K562 (cell line): ENCODE measurements at regions not wholly inside any gene's neighbourhood (a gene's known extent, or its start where the extent isn't known, plus 50 kb on each side); places are given as distances from the start of the nearest gene placed in this dataset.

Experiments
- ATAC-seq: fragments of 200-7000 bp; cut with Tn5 transposase; 3 replicates; pipeline ENCODE4 v1.9.1; 2020; ENCODE audit warnings: moderate library complexity
- BruUV-seq: library from RNA; stranded (reverse); fragments of 400-500 nt; replicated peaks from 2 replicates; lab custom pipeline; 2021; lab: Mats Ljungman, UMichigan
- CTCF ChIA-PET: fragments of 300-600 bp; formaldehyde crosslinking; extraction: SDS; loops from one replicate; lab custom pipeline; 2021; ENCODE audit warnings: low intra/inter-chr PET ratio; lab: Yijun Ruan, JAX
- POLR2A ChIA-PET: fragments of 300-600, 350-650 bp; sonication (Branson Sonifier 250); formaldehyde crosslinking; extraction: SDS; loops from one replicate; lab custom pipeline; 2021; ENCODE audit warnings: antibody characterized with exemption, inconsistent platforms; lab: Yijun Ruan, JAX
- DNase-seq, 4 experiments: peaks; one replicate each; pipeline versions ENCODE4 v3.0.0 to v3.0.0-alpha.2; 2011 to 2018; ENCODE audit warnings: low spot score in 3 of 4, mixed read lengths in 3 of 4; ENCODE audit errors: extremely low read depth in 1 of 4
- FAIRE-seq: peaks from 2 replicates; lab custom pipeline; 2011; peaks lifted over from hg19 to GRCh38; lab: Jason Lieb, UNC
- H2AFZ ChIP-seq: 2 replicates; pipeline ENCODE4 v1.6.0; 2011; ENCODE audit warnings: low read depth, low read length, control low read depth, inconsistent platforms
- H3K27ac ChIP-seq: fragments of 200-600 bp; 3 replicates; pipeline ENCODE4 v1.8.0; 2011; ENCODE audit warnings: low read depth, mild to moderate bottlenecking, control low read depth, inconsistent platforms, low read length, moderate library complexity, mixed read lengths; ENCODE audit errors: extremely low read depth
- H3K27me3 ChIP-seq, 2 experiments: fragments of 300-600 bp in 1 of 2; 2 replicates in 1 of 2; 3 replicates in 1 of 2; pipeline versions ENCODE4 v1.6.0 to v1.8.0; 2011; ENCODE audit warnings: inconsistent platforms in 2 of 2, low read length in 2 of 2, mild to moderate bottlenecking in 1 of 2, mixed read lengths in 1 of 2, moderate library complexity in 1 of 2; ENCODE audit not compliant: control insufficient read depth in 2 of 2, insufficient read depth in 2 of 2
- H3K36me3 ChIP-seq: fragments of 300-600 bp; 3 replicates; pipeline ENCODE4 v1.8.0; 2011; ENCODE audit warnings: mild to moderate bottlenecking, low read length, inconsistent platforms; ENCODE audit not compliant: control insufficient read depth, insufficient read depth
- H3K4me1 ChIP-seq, 2 experiments: fragments of 200-600 bp in 1 of 2; replicated peaks in 1 of 2; 2 replicates in 1 of 2; 3 replicates in 1 of 2; pipeline versions ENCODE4 v1.5.1 to v1.8.0; 2011; ENCODE audit warnings: inconsistent platforms in 2 of 2, low read length in 2 of 2, mild to moderate bottlenecking in 1 of 2, mixed read lengths in 1 of 2, moderate library complexity in 1 of 2; ENCODE audit not compliant: control insufficient read depth in 2 of 2, insufficient read depth in 2 of 2
- H3K4me2 ChIP-seq: 2 replicates; pipeline ENCODE4 v1.6.1; 2011; ENCODE audit warnings: low read length, control low read depth, inconsistent platforms, mixed read lengths; ENCODE audit not compliant: insufficient read depth
- H3K4me3 ChIP-seq: fragments of 200-600 bp; sonication (generic), shearing (Covaris generic); 2 replicates; pipeline ENCODE4 v1.5.1; 2016; ENCODE audit warnings: control low read depth, inconsistent platforms
- H3K79me2 ChIP-seq: fragments of 200-600 bp; 3 replicates; pipeline ENCODE4 v1.8.0; 2011; ENCODE audit warnings: low read length, inconsistent platforms; ENCODE audit not compliant: control insufficient read depth, insufficient read depth
- H3K9ac ChIP-seq, 2 experiments: 2 replicates each; pipeline versions ENCODE4 v1.6.0 to v1.6.1; 2011; ENCODE audit warnings: low read depth in 2 of 2, low read length in 2 of 2, control low read depth in 1 of 2, inconsistent platforms in 1 of 2, mild to moderate bottlenecking in 1 of 2, mixed read lengths in 1 of 2; ENCODE audit not compliant: insufficient read depth in 1 of 2
- H3K9me1 ChIP-seq: one replicate; pipeline ENCODE4 v1.6.0; 2011; ENCODE audit warnings: inconsistent platforms, mild to moderate bottlenecking, low read length, moderate library complexity; ENCODE audit not compliant: control insufficient read depth, insufficient read depth
- H3K9me3 ChIP-seq: replicated peaks from 2 replicates; pipeline ENCODE4 v1.5.1; 2011; ENCODE audit warnings: low read depth, low read length, inconsistent platforms; ENCODE audit not compliant: control insufficient read depth, insufficient read depth
- H4K20me1 ChIP-seq: replicated peaks from 2 replicates; pipeline ENCODE4 v1.6.1; 2011; ENCODE audit warnings: low read length, inconsistent platforms, mixed read lengths; ENCODE audit not compliant: control insufficient read depth, insufficient read depth
- DACH1 ChIP-seq: fragments of 450-650 bp; IDR thresholded peaks from 2 replicates; pipeline ENCODE4 v1.6.1; 2018; ENCODE audit not compliant: partially characterized antibody
- IRF2 ChIP-seq: sonication (generic); formaldehyde crosslinking; IDR thresholded peaks from 2 replicates; pipeline ENCODE4 v1.8.1; 2022; ENCODE audit warnings: mild to moderate bottlenecking, missing genetic modification reagents
- KDM1A ChIP-seq, 2 experiments: fragments of 450-650 bp; IDR thresholded peaks; 2 replicates each; pipeline ENCODE4 v1.6.1; 2016; ENCODE audit warnings: mild to moderate bottlenecking in 2 of 2
- KDM5B ChIP-seq: fragments of 200-600 bp; sonication (generic); IDR thresholded peaks from 2 replicates; pipeline ENCODE4 v1.6.1; 2012; ENCODE audit warnings: low read depth, mild to moderate bottlenecking, moderate library complexity, low read length, control low read depth, inconsistent platforms; ENCODE audit not compliant: insufficient replicate concordance
- MYBL2 ChIP-seq, 2 experiments: fragments of 450-650 bp in 1 of 2; sonication (generic) in 1 of 2; formaldehyde crosslinking in 1 of 2; IDR thresholded peaks; 2 replicates each; pipeline versions ENCODE4 v1.6.1 to v1.8.1; 2017 to 2022; ENCODE audit warnings: borderline replicate concordance in 1 of 2, inconsistent platforms in 1 of 2, low read depth in 1 of 2, mild to moderate bottlenecking in 1 of 2, missing genetic modification reagents in 1 of 2, moderate library complexity in 1 of 2
- NFE2 ChIP-seq: IDR thresholded peaks from 2 replicates; pipeline ENCODE4 v1.6.1; 2014; ENCODE audit warnings: antibody characterized with exemption, low read depth
- NFRKB ChIP-seq: fragments of 450-650 bp; IDR thresholded peaks from 2 replicates; pipeline ENCODE4 v1.6.1; 2016; ENCODE audit warnings: low read depth
- POLR2A ChIP-seq: fragments of 450-650 bp; conservative IDR thresholded peaks from 2 replicates; pipeline ENCODE4 v1.6.1; 2016
- PURB ChIP-seq: sonication (generic); formaldehyde crosslinking; IDR thresholded peaks from 2 replicates; pipeline ENCODE4 v1.9.0; 2021; ENCODE audit warnings: low read depth, mild to moderate bottlenecking, missing genetic modification reagents
- SNIP1 ChIP-seq: fragments of 450-650 bp; IDR thresholded peaks from 2 replicates; pipeline ENCODE4 v1.7.1; 2017; ENCODE audit warnings: low read depth, mild to moderate bottlenecking
- YY1 ChIP-seq, 3 experiments: IDR thresholded peaks; 2 replicates each; pipeline ENCODE4 v1.6.1; 2011; ENCODE audit warnings: low read length in 2 of 3, mild to moderate bottlenecking in 2 of 3, moderate library complexity in 2 of 3, borderline replicate concordance in 1 of 3, control low read depth in 1 of 3, low read depth in 1 of 3; ENCODE audit not compliant: insufficient read depth in 3 of 3, insufficient replicate concordance in 2 of 3, control insufficient read depth in 1 of 3, insufficient read length in 1 of 3; ENCODE audit errors: extremely low read depth in 1 of 3
- ZNF24 ChIP-seq: fragments of 450-650 bp; IDR thresholded peaks from 2 replicates; pipeline ENCODE4 v1.6.1; 2016
- WGBS: fragments of 100-300 bp; shearing (Covaris generic); methylation state at CpG from one replicate; pipeline ENCODE4 v1.1.6; 2016; ENCODE audit warnings: low coverage, mixed read lengths; ENCODE audit not compliant: insufficient coverage; ENCODE audit errors: missing lambda C conversion rate; 5-methylcytosine and 5-hydroxymethylcytosine counted together
- in situ Hi-C: fragments of 300-500 bp; cut with MboI; formaldehyde crosslinking; loops from 4 replicates; pipeline ENCODE4 v1.15.0; 2018; ENCODE audit warnings: inconsistent platforms, mixed read lengths
- intact Hi-C: fragments of 100-400 bp; cut with micrococcal nuclease; formaldehyde crosslinking; loops from 2 replicates; pipeline ENCODE4 v1.14.2; 2022
- TF ChIP-seq, protein P1 (sequence below): fragments of 450-650 bp; IDR thresholded peaks from 2 replicates; pipeline ENCODE4 v1.6.1; 2016

DNA sequence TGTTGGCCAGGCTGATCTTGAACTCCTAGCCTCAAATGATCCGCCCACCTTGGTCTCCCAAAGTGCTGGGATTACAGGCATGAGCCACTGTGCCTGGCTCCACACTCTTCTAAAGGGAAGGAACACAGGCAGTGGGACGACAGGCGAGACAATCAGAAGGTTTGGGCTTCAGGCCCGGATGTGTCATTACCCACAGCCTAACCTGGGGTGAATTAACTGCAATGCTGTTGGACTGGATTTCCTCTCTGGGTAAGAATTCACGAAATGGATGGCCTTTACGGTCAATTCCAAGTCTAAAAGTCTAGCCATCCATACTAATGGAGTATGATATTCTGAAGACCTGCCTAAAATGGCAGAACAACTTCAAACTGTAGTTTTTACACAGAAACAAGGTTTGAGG, 83.7 kb upstream of the CCDC28A start:
- no peaks in the 10 kb centered on the region for H3K79me2 ChIP-seq
- ATAC-seq (no peak), FAIRE-seq (no peak), DNase-seq (no peak)
- no peak overlapping the region for H3K4me3 ChIP-seq
- H3K9me1 ChIP-seq: no peaks in the 10 kb centered on the region
- peaks cover 0 to 17% of the 10 kb centered on the region in 2 experiments; a peak in 2 of 5 replicates for H3K4me1 ChIP-seq
- peaks cover 22 to 46% of the 10 kb centered on the region in 2 experiments for H3K27me3 ChIP-seq
- peaks cover 6% of the 10 kb centered on the region; the same call in 1 of the 2 replicates for H4K20me1 ChIP-seq
- H3K27ac ChIP-seq: no peak overlapping the region
- in situ Hi-C loops: no loop called here
- WGBS: 2% methylated on average over 6 of the region's 6 CpGs
- H2AFZ ChIP-seq: no peak overlapping the region
- intact Hi-C loops: loop anchor here (5.0 kb wide), 1 partner anchor 77 kb away; no protein-coding TSS in a partner anchor
- H3K36me3 ChIP-seq: no peaks in the 10 kb centered on the region
- no peak overlapping the region for H3K9ac ChIP-seq
- H3K4me2 ChIP-seq: no peak overlapping the region
- TF ChIP-seq MYBL2 (IDR thresholded peaks at IDR 0.05; ENCODE audit: low read depth) (no peak), MYBL2 (CRISPR knock-in tag; IDR thresholded peaks at IDR 0.05; ENCODE audit: borderline replicate concordance) (no peak), KDM1A (IDR thresholded peaks at IDR 0.05) (no peak), POLR2A (no peak), PURB (CRISPR knock-in tag) (no peak), SNIP1 (no peak), NFE2 (no peak), NFRKB (no peak), YY1 (IDR thresholded peaks at IDR 0.05; ENCODE audit: borderline replicate concordance in 1 of 3, control insufficient read depth in 1 of 3, extremely low read depth in 1 of 3, insufficient read depth in 3 of 3, insufficient read length in 1 of 3, insufficient replicate concordance in 2 of 3, low read depth in 1 of 3, low read length in 2 of 3) (no peak), IRF2 (CRISPR knock-in tag) (no peak), DACH1 (no peak), ZNF24 (no peak), KDM5B (no peak)
- TF ChIP-seq, protein P1, sequence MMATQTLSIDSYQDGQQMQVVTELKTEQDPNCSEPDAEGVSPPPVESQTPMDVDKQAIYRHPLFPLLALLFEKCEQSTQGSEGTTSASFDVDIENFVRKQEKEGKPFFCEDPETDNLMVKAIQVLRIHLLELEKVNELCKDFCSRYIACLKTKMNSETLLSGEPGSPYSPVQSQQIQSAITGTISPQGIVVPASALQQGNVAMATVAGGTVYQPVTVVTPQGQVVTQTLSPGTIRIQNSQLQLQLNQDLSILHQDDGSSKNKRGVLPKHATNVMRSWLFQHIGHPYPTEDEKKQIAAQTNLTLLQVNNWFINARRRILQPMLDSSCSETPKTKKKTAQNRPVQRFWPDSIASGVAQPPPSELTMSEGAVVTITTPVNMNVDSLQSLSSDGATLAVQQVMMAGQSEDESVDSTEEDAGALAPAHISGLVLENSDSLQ: no peak
- no TSS peak for BruUV-seq
- H3K9me3 ChIP-seq: no peaks in the 10 kb centered on the region
- CTCF ChIA-PET: no interaction called here
- POLR2A ChIA-PET: no interaction called here
